SKM-1 (cell line): ENCODE measurements at regions not wholly inside any gene's neighbourhood (a gene's known extent, or its start where the extent isn't known, plus 50 kb on each side); places are given as distances from the start of the nearest gene placed in this dataset.

Experiments
- DNase-seq: peaks from one replicate; lab custom pipeline; 2025; ENCODE audit not compliant: unreplicated experiment; lab: John Stamatoyannopoulos, UW

- no peak for DNase-seq
Observed at GRCh38 chr4:181468451-181468850, 774.8 kb upstream of the TENM3 start.

- DNase-seq: no peak
Observed at GRCh38 chr4:181470306-181470705, 772.9 kb upstream of the TENM3 start.

- no peak for DNase-seq
Observed at GRCh38 chr4:181475359-181475758, 767.8 kb upstream of the TENM3 start.

DNA sequence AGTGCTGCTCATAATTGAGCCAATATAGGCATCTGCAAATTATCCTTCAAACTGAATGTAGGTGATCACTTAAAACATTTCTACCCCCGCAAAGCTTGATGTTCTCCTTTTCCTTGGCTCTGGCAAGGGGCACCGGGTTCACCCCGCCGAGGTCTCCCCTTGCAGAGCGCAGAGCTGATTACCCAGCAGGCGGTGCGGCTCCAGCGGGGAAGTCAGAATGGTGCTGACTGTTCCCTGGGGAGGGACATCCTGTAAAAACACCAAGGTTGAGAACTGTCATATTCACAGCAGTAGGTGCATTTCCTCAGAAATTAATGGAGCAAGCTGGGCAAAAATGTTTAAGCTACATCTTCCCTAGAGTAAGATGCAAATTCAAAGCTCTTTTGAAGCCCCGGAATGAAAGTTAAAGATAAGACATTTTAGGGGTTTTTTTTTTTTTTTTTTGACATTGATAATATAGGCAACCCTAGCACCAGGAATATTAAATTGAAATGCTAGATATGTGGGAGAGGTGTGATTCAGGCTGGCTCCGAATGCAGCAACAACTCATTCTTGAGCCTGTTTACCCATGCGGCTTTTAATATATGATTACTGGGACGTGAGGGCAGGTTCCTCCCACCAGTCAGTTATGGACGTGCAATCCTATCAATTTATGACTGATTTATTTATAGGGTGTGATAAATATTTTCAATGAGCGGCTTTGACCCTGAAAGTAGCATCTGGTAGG is 767.3 kb upstream of the TENM3 start:
- no peak for DNase-seq

DNA sequence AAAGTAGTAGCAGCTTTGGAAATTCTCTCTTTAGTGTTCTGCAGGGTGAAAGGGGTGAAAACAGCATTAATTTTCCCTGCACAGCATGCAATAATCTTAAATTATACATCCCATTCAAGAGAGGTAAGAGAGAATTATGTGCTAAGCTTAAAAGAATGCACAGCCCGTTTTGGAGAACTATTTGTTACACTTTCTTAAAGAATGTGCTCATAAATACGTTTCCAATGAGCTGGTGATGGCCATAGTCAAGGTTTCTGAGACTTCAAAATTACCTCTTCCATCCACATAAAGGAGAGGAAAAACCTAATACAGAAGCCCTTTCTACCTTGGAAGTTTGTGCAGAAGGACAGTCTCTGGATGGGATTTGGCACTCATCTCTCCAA is 766.7 kb upstream of the TENM3 start:
- no peak for DNase-seq

DNA sequence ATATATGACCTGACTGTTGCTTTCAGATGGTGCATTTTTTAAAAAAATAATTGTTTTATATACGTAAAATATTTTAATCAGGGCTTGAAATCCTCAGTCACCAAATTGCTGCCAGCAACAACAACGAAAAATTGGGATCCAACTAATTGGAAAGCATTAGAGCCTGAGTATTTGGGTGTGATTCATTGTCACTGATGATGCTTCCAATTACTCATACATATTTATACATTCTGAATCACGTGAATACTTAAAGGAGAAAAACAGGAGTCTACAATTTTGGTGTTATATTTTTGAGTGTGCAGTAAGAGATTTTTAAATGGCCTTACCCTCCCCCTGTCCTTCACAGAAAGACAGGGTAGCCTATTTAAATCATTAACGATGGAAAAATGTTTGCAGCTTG is 765.6 kb upstream of the TENM3 start:
- no peak for DNase-seq

DNA sequence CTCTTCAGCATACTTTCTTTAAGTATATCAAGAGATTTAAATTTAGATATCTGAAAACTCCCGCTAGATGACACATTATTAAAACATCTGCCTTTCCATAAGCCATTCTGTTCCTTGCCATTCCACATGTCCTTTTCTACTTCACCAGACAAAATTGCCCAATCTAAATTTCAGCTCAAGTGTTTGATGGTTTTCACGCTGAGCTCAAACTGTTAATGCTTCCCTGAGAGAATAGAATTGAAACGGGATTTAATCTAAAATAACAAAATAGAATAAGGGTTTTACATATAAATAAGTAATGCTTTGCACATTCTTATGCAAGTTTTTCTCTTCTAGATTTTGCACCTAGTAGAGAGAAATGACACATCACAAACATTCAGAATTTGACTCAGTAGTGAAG is 764.5 kb upstream of the TENM3 start:
- no peak for DNase-seq

GRCh38 chr4:181479141-181479540 is 764.1 kb upstream of the TENM3 start:
- no peak for DNase-seq

GRCh38 chr4:181484396-181484795 is 758.8 kb upstream of the TENM3 start:
- no peak for DNase-seq

DNA sequence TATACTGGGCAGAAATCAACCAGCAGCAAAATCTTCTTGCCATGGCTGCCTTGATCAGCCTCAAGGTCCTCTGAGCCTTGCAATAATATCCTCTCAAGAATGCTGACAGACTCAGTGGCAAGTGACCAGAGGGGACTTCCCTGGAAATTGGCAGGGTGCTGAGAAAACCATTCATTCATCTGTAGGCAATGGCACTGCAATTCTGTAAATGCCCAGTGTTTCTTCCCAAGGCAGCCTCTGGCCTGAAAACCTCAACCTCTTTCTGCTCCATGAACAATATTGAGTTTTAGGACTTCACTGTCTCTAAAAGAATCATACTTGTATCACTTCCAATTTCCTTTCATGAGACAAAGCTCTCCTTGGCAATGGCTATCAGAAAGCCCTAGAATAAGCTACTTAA is 754.3 kb upstream of the TENM3 start:
- DNase-seq: no peak

DNA sequence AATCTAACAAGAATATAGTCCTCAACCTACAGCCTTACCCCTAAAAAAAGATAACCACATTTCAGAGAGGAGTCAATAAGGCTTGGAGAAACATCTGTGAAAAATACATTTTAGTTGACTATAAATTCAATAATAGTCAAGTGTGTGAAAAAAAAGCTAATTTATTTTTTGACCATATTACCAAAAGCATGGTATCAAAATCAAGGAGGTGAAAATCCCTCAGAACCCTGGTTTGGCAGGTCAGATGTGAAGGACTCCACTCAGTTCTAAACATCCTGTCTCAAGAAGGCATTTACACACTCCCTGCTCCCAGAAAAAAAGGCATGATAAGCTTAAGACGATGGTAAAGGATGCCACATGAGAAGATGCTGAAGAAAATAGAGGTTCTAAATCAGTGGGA is 745.1 kb upstream of the TENM3 start:
- DNase-seq: no peak

DNA sequence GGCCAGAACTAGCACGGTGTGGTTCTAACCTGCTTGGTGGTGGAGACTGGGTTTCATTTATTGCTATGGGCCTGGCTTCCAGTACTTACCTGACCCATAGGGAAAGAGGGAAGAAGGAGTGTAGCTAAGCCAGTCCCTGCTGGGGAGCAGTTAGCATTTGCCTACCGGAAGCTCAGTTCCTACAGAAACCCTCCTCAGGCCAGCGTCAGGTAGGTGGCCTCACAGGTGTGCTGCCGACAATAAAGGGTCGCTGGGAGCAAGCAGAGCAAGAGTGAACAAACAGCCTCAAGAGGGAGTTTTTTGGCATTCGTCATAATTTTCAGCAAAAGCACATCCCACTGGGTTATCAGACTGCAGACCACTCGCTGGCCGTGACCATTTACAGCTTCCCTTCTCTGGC is 740.6 kb upstream of the TENM3 start:
- DNase-seq: no peak

- DNase-seq: no peak
Observed at GRCh38 chr4:181503687-181504390, 739.4 kb upstream of the TENM3 start.

- no peak for DNase-seq
Observed at GRCh38 chr4:181504924-181505323, 738.3 kb upstream of the TENM3 start.

- no peak for DNase-seq
Observed at GRCh38 chr4:181507180-181507835, 735.9 kb upstream of the TENM3 start.

GRCh38 chr4:181507938-181508337 is 735.3 kb upstream of the TENM3 start:
- no peak for DNase-seq

DNA sequence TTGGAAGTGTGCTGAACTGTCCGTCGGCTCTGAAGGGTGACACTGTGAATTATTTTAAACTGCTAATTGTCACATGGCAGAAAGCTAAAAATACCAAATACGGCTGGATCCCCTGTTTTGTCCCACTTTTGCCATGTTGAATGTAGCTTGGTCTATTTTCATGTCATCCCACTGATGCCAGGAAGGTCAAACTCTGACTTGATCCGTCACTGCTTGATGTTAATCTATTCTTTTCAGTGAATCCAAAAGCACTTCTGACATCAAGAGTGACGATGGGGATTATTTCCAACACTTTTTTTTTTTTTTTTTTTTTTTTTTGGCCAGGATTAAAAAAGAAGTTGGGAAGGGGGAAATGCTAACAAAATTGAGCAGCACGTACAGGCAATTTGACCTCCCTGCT is 734.6 kb upstream of the TENM3 start:
- DNase-seq: no peak

DNA sequence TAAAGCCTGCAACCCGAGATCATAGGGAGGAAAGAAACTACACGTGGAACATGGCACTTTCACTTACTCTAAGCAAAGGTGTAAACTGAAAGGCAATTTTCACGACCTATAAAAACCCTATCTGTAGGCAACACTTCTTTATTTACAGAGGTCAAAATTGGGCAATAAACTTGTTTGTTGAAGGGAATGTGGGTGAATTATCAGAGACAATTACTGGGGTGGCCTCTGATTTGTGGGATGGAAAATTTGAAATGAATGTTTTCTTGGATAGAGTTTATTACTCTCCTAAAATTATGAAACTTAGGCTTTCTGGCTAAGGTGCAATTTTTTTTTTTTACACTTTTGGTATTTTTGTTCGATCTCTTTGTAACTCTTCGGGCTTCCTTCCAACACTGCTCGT is 734.1 kb upstream of the TENM3 start:
- DNase-seq: no peak

DNA sequence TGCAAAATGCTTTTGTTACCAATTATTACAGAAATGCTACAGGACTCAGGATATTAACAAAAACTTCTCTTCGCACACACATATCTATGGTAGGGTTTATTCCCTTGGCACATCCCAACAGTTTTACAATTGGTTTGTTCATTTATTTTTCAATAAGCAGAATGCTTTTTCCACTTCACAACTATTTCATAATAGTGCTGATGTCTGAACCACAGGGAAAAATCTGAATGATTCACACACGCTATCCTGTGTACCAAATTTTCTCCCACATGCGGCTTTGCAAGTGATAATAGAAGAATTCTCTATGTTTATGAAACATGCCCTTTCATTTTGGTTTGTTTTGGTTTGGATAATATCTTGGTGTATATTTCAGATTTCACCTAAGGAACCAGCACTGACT is 725.7 kb upstream of the TENM3 start:
- DNase-seq: no peak

- DNase-seq: no peak
Observed at GRCh38 chr4:181520790-181521189, 722.4 kb upstream of the TENM3 start.

- no peak for DNase-seq
Observed at GRCh38 chr4:181523973-181524372, 719.2 kb upstream of the TENM3 start.

- DNase-seq: no peak
Observed at GRCh38 chr4:181524499-181524898, 718.7 kb upstream of the TENM3 start.
